PC-9 (cell line): ENCODE measurements at regions not wholly inside any gene's neighbourhood (a gene's known extent, or its start where the extent isn't known, plus 50 kb on each side); places are given as distances from the start of the nearest gene placed in this dataset.

Experiments used
- BruUV-seq: library from RNA; stranded (reverse); fragments of 400-500 nt; replicated peaks from 2 replicates; lab custom pipeline; 2021; lab: Mats Ljungman, UMichigan
- CTCF ChIA-PET: fragments of 300-600 bp; sonication (Branson Sonifier 250); formaldehyde crosslinking; loops from one replicate; lab custom pipeline; 2022; ENCODE audit warnings: antibody characterized with exemption; lab: Charles Lee
- POLR2A ChIA-PET: fragments of 300-600 bp; sonication (Branson Sonifier 250); formaldehyde crosslinking; loops from one replicate; lab custom pipeline; 2022; ENCODE audit warnings: antibody characterized with exemption; ENCODE audit not compliant: unreplicated experiment; lab: Charles Lee
- DNase-seq, 2 experiments: peaks; one replicate each; pipeline versions ENCODE4 v3.0.0 to v3.0.0-alpha.2; 2015 to 2022; ENCODE audit warnings: mixed read lengths in 1 of 2
- H2AFZ ChIP-seq: fragments of 200-600 bp; sonication (generic); 2 replicates; pipeline ENCODE4 v1.8.1; 2017; ENCODE audit warnings: antibody characterized with exemption
- H3F3A ChIP-seq: fragments of 200-600 bp; sonication (generic); 2 replicates; pipeline ENCODE4 v1.8.1; 2017; ENCODE audit warnings: antibody characterized with exemption, mild to moderate bottlenecking, low read depth; ENCODE audit not compliant: insufficient read depth
- H3K27ac ChIP-seq: fragments of 200-600 bp; sonication (generic); 2 replicates; pipeline ENCODE4 v1.6.1; 2016; ENCODE audit warnings: mixed run types
- H3K27me3 ChIP-seq: fragments of 200-600 bp; sonication (generic); 2 replicates; pipeline ENCODE4 v1.6.1; 2016; ENCODE audit warnings: low read depth, mixed run types; ENCODE audit not compliant: insufficient read depth
- H3K36me3 ChIP-seq: fragments of 200-600 bp; sonication (generic); 2 replicates; pipeline ENCODE4 v1.6.1; 2016; ENCODE audit warnings: low read depth, mixed run types
- H3K4me1 ChIP-seq: fragments of 200-600 bp; sonication (generic); replicated peaks from 2 replicates; pipeline ENCODE4 v1.6.1; 2016; ENCODE audit warnings: mixed run types; ENCODE audit not compliant: insufficient read depth
- H3K4me2 ChIP-seq: fragments of 200-600 bp; sonication (generic); 2 replicates; pipeline ENCODE4 v1.6.1; 2017; ENCODE audit warnings: mixed run types
- H3K4me3 ChIP-seq: fragments of 200-600 bp; sonication (generic); 2 replicates; pipeline ENCODE4 v1.6.1; 2016; ENCODE audit warnings: mixed run types
- H3K79me2 ChIP-seq: fragments of 200-600 bp; sonication (generic); 2 replicates; pipeline ENCODE4 v1.6.1; 2017; ENCODE audit warnings: low read depth, mixed run types
- H3K9me2 ChIP-seq: fragments of 200-600 bp; sonication (generic); 2 replicates; pipeline ENCODE4 v1.8.1; 2017; ENCODE audit warnings: mild to moderate bottlenecking; ENCODE audit not compliant: insufficient read depth
- H3K9me3 ChIP-seq: fragments of 200-600 bp; sonication (generic); 2 replicates; pipeline ENCODE4 v1.8.1; 2016; ENCODE audit warnings: low read depth; ENCODE audit not compliant: insufficient read depth
- H4K20me1 ChIP-seq: fragments of 200-600 bp; sonication (generic); 2 replicates; pipeline ENCODE4 v1.8.1; 2017; ENCODE audit not compliant: insufficient read depth
- EZH2 ChIP-seq: fragments of 200-600 bp; sonication (generic); IDR thresholded peaks from 2 replicates; pipeline ENCODE4 v1.8.0; 2017; ENCODE audit warnings: antibody characterized with exemption, low read depth
- intact Hi-C: fragments of 100-400 bp; cut with micrococcal nuclease; formaldehyde crosslinking; loops from one replicate; pipeline ENCODE4 v1.10.0; 2022; ENCODE audit not compliant: unreplicated experiment
- TF ChIP-seq, protein P1 (sequence below): fragments of 200-600 bp; sonication (generic); conservative IDR thresholded peaks from 2 replicates; pipeline ENCODE4 v1.6.1; 2017; ENCODE audit warnings: mixed run types, antibody characterized with exemption, mild to moderate bottlenecking, moderate library complexity

DNA sequence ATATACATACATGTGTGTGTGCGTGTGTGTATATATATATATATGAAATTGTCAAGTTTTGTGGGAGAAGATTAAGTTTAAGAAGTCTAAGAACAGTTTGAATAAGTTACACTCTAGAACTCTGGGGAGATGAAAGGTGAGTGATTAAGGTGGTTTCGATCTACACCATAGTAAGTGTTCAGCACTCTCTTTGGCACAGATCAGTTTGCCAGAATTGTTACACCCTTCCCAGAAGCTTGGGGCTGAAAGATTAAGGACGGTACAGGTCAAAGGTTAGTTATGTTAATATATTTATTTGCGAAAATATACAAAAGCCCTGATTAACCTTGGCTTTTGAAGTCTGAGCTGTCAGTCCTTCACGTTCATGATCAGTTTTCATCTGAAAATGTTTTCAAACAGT lies 309.1 kb downstream of the KLF5 start:
- no TSS peak for BruUV-seq
- H3F3A ChIP-seq = peaks cover 30% of the 10 kb centered on the region
- TF ChIP-seq, protein P1, sequence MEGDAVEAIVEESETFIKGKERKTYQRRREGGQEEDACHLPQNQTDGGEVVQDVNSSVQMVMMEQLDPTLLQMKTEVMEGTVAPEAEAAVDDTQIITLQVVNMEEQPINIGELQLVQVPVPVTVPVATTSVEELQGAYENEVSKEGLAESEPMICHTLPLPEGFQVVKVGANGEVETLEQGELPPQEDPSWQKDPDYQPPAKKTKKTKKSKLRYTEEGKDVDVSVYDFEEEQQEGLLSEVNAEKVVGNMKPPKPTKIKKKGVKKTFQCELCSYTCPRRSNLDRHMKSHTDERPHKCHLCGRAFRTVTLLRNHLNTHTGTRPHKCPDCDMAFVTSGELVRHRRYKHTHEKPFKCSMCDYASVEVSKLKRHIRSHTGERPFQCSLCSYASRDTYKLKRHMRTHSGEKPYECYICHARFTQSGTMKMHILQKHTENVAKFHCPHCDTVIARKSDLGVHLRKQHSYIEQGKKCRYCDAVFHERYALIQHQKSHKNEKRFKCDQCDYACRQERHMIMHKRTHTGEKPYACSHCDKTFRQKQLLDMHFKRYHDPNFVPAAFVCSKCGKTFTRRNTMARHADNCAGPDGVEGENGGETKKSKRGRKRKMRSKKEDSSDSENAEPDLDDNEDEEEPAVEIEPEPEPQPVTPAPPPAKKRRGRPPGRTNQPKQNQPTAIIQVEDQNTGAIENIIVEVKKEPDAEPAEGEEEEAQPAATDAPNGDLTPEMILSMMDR = no peak
- TF ChIP-seq EZH2 = no peak
- H3K9me3 ChIP-seq = peaks cover 19% of the 10 kb centered on the region; the same call in 1 of the 2 replicates
- no peaks in the 10 kb centered on the region for H3K27me3 ChIP-seq
- no peaks in the 10 kb centered on the region; the same call in 1 of the 2 replicates for H3K36me3 ChIP-seq
- no peaks in the 10 kb centered on the region for H4K20me1 ChIP-seq
- no peaks in the 10 kb centered on the region for H3K79me2 ChIP-seq
- H3K27ac ChIP-seq = peak overlapping the region; percentile 96
- H2AFZ ChIP-seq = no peak overlapping the region
- CTCF ChIA-PET = no interaction called here
- POLR2A ChIA-PET = no interaction called here
- H3K4me1 ChIP-seq = peaks cover 52% of the 10 kb centered on the region
- DNase-seq = no peak
- intact Hi-C loops = loop anchor here (2.0 kb wide), 1 partner anchor 61 kb away; no protein-coding TSS in a partner anchor
- H3K4me3 ChIP-seq = no peak overlapping the region
- peak overlapping the region; percentile 61 for H3K4me2 ChIP-seq
- no peaks in the 10 kb centered on the region for H3K9me2 ChIP-seq

DNA sequence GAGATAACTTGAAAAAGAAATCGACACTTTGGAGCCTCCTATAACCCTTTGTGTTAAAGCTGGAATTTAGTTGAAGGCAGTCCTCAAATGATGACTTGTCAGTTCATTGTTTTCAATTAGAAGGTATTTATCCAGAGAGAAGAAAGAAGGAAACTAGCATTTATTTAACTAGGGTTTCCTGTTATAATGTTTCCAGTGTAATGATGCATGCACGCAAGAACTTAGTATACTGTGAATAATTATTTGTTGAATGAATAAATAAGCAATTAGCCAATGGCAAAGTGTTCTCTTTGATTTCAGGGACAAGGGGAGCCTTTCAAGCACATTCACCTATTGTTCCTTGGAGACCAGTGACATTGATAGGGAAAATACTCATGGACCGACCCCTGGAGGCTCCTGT lies 307.4 kb downstream of the KLF5 start:
- no TSS peak for BruUV-seq
- Histone ChIP-seq H3K4me2 (no peak overlapping the region), H3K27me3 (no peaks in the 10 kb centered on the region), H3K79me2 (no peaks in the 10 kb centered on the region), H3K9me3 (peaks cover 6% of the 10 kb centered on the region; the same call in 1 of the 2 replicates), H3K36me3 (no peaks in the 10 kb centered on the region; the same call in 1 of the 2 replicates), H3K27ac (peak overlapping the region; percentile 96), H3K9me2 (no peaks in the 10 kb centered on the region), H4K20me1 (no peaks in the 10 kb centered on the region), H3K4me1 (peaks cover 52% of the 10 kb centered on the region), H2AFZ (no peak overlapping the region), H3F3A (peaks cover 30% of the 10 kb centered on the region), H3K4me3 (no peak overlapping the region)
- ChIA-PET POLR2A (no interaction called here), CTCF (no interaction called here)
- intact Hi-C loops = no loop called here
- DNase-seq = no peak
- no peak for TF ChIP-seq EZH2
- TF ChIP-seq, protein P1 = no peak

DNA sequence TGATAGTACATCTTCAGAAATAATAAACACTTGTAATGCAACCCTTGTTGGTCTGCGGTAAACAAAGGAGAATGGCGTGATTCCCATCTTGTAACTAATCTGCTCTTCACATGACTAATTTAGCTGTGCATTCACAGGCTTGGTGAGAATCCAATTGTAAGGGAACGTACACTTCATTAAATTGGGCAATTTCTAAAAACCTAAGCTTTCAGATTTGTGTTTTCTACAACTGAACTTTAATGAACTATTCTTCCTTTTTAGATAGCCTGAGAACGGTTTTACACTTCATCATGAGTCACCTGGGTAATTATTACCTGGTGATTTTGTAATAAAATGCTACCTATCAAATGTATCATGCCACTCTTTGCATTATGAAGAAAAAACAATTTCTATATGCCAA lies 306.9 kb downstream of the KLF5 start:
- no peaks in the 10 kb centered on the region for H3K27me3 ChIP-seq
- peaks cover 30% of the 10 kb centered on the region for H3F3A ChIP-seq
- intact Hi-C loops = no loop called here
- H3K79me2 ChIP-seq = no peaks in the 10 kb centered on the region
- BruUV-seq = no TSS peak
- H4K20me1 ChIP-seq = no peaks in the 10 kb centered on the region
- no peak overlapping the region for H3K4me3 ChIP-seq
- DNase-seq = peak in 1 of 2 experiments; percentile 86
- H3K36me3 ChIP-seq = no peaks in the 10 kb centered on the region; the same call in 1 of the 2 replicates
- peaks cover under 1% of the 10 kb centered on the region; the same call in 1 of the 2 replicates for H3K9me3 ChIP-seq
- H3K4me2 ChIP-seq = peak overlapping the region; percentile 38; the same call in 1 of the 2 replicates
- peak overlapping the region; percentile 96 for H3K27ac ChIP-seq
- H3K4me1 ChIP-seq = peaks cover 52% of the 10 kb centered on the region
- POLR2A ChIA-PET = interaction anchor here (0.6 kb wide), 1 partner anchor 23 kb away, joined by 9 read pairs; no protein-coding TSS in a partner anchor
- H3K9me2 ChIP-seq = no peaks in the 10 kb centered on the region
- CTCF ChIA-PET = no interaction called here
- TF ChIP-seq, protein P1 = no peak
- no peak for TF ChIP-seq EZH2
- no peak overlapping the region for H2AFZ ChIP-seq
